SK-N-SH (cell line): ENCODE measurements at regions not wholly inside any gene's neighbourhood (a gene's known extent, or its start where the extent isn't known, plus 50 kb on each side); places are given as distances from the start of the nearest gene placed in this dataset.

Experiments used
- CTCF ChIA-PET: fragments of 300-600, 350-600 bp; formaldehyde crosslinking; extraction: SDS; loops from one replicate; lab custom pipeline; 2021; lab: Yijun Ruan, JAX
- POLR2A ChIA-PET: fragments of 350-600 bp; sonication (Branson Sonifier 250); formaldehyde crosslinking; extraction: SDS; loops from one replicate; lab custom pipeline; 2020; ENCODE audit warnings: antibody characterized with exemption, inconsistent platforms; lab: Yijun Ruan, JAX
- DNase-seq: peaks from one replicate; pipeline ENCODE4 v3.0.0; 2012
- H2AFZ ChIP-seq: fragments of 200-600 bp; sonication (generic); 2 replicates; pipeline ENCODE4 v1.8.1; 2016; ENCODE audit warnings: antibody characterized with exemption, mild to moderate bottlenecking, low read depth
- H3F3A ChIP-seq: fragments of 200-600 bp; sonication (generic); replicated peaks from 2 replicates; pipeline ENCODE3; 2016; ENCODE audit warnings: antibody characterized with exemption, mild to moderate bottlenecking; ENCODE audit not compliant: insufficient read depth
- H3K27ac ChIP-seq, 2 experiments: fragments of 200-500 bp in 1 of 2; fragments of 200-600 bp in 1 of 2; sonication (Bioruptor generic) in 1 of 2; sonication (generic), shearing (Covaris generic) in 1 of 2; 2 replicates each; pipeline versions ENCODE4 v1.5.1 to v1.6.1; 2014 to 2016; ENCODE audit warnings: low read depth in 2 of 2, inconsistent platforms in 1 of 2, low read length in 1 of 2, mild to moderate bottlenecking in 1 of 2, mixed read lengths in 1 of 2
- H3K27me3 ChIP-seq: fragments of 200-600 bp; sonication (generic), shearing (Covaris generic); 2 replicates; pipeline ENCODE4 v1.6.1; 2016; ENCODE audit warnings: mixed run types; ENCODE audit not compliant: insufficient read depth
- H3K36me3 ChIP-seq, 2 experiments: fragments of 200-500 bp in 1 of 2; fragments of 200-600 bp in 1 of 2; sonication (Bioruptor generic) in 1 of 2; sonication (generic) in 1 of 2; replicated peaks in 1 of 2; 2 replicates each; pipeline versions ENCODE3 to v1.5.1; 2014 to 2016; ENCODE audit warnings: low read length in 1 of 2, mild to moderate bottlenecking in 1 of 2; ENCODE audit not compliant: insufficient read depth in 2 of 2, control insufficient read depth in 1 of 2
- H3K4me1 ChIP-seq, 2 experiments: fragments of 200-500 bp in 1 of 2; fragments of 200-600 bp in 1 of 2; sonication (Bioruptor generic) in 1 of 2; sonication (generic), shearing (Covaris generic) in 1 of 2; 2 replicates each; pipeline versions ENCODE4 v1.5.1 to v1.6.1; 2014 to 2016; ENCODE audit warnings: low read depth in 1 of 2, low read length in 1 of 2, mixed run types in 1 of 2; ENCODE audit not compliant: insufficient read depth in 2 of 2, control insufficient read depth in 1 of 2
- H3K4me2 ChIP-seq: fragments of 200-600 bp; sonication (generic), shearing (Covaris generic); 2 replicates; pipeline ENCODE4 v1.6.1; 2017; ENCODE audit warnings: mixed run types
- H3K4me3 ChIP-seq, 2 experiments: fragments of 200-500 bp in 1 of 2; fragments of 200-600 bp in 1 of 2; sonication (Bioruptor generic) in 1 of 2; sonication (generic), shearing (Covaris generic) in 1 of 2; 2 replicates each; pipeline versions ENCODE4 v1.5.1 to v1.8.1; 2014 to 2016; ENCODE audit warnings: low read depth in 2 of 2, inconsistent platforms in 1 of 2, low read length in 1 of 2, mild to moderate bottlenecking in 1 of 2, mixed read lengths in 1 of 2, moderate library complexity in 1 of 2
- H3K79me2 ChIP-seq: fragments of 200-600 bp; sonication (generic); 2 replicates; pipeline ENCODE4 v1.8.1; 2017; ENCODE audit warnings: mild to moderate bottlenecking; ENCODE audit not compliant: insufficient read depth
- H3K9ac ChIP-seq: fragments of 200-600 bp; sonication (generic); 2 replicates; pipeline ENCODE4 v1.6.1; 2017; ENCODE audit warnings: mixed run types
- H3K9me2 ChIP-seq: fragments of 200-600 bp; sonication (generic); 2 replicates; pipeline ENCODE4 v1.6.1; 2017; ENCODE audit warnings: mixed run types
- H3K9me3 ChIP-seq: fragments of 200-600 bp; sonication (generic); 2 replicates; pipeline ENCODE4 v1.6.1; 2017; ENCODE audit warnings: mixed run types, mild to moderate bottlenecking, moderate library complexity
- H4K20me1 ChIP-seq: fragments of 200-600 bp; sonication (generic); 2 replicates; pipeline ENCODE4 v1.6.1; 2017; ENCODE audit warnings: mild to moderate bottlenecking, mixed run types; ENCODE audit not compliant: insufficient read depth
- CTCF ChIP-seq: fragments of 200-600 bp; sonication (generic); IDR thresholded peaks from 2 replicates; pipeline ENCODE4 v1.6.1; 2017; ENCODE audit warnings: antibody characterized with exemption, mild to moderate bottlenecking, moderate library complexity
- GABPA ChIP-seq: IDR thresholded peaks from 2 replicates; pipeline ENCODE4 v1.4.0; 2012; ENCODE audit warnings: low read depth, mild to moderate bottlenecking
- JUND ChIP-seq: IDR thresholded peaks from 2 replicates; pipeline ENCODE4 v1.4.0; 2012
- MXI1 ChIP-seq: IDR thresholded peaks from 2 replicates; pipeline ENCODE4 v1.6.1; 2012; ENCODE audit warnings: mild to moderate bottlenecking, low read depth, low read length, improper control_type of control experiment
- NFIC ChIP-seq: IDR thresholded peaks from 2 replicates; pipeline ENCODE4 v1.4.0; 2012; ENCODE audit warnings: borderline replicate concordance
- NRF1 ChIP-seq: IDR thresholded peaks from 2 replicates; pipeline ENCODE4 v1.6.1; 2012; ENCODE audit warnings: low read depth, mild to moderate bottlenecking, low read length
- RXRA ChIP-seq: IDR thresholded peaks from 2 replicates; pipeline ENCODE4 v1.4.0; 2012; ENCODE audit warnings: low read depth, mild to moderate bottlenecking, borderline replicate concordance
- SIN3A ChIP-seq: IDR thresholded peaks from 2 replicates; pipeline ENCODE4 v1.6.1; 2012; ENCODE audit warnings: low read depth, mild to moderate bottlenecking, low read length, moderate library complexity, borderline replicate concordance
- USF1 ChIP-seq: IDR thresholded peaks from 2 replicates; pipeline ENCODE4 v1.4.0; 2012; ENCODE audit warnings: low read depth, borderline replicate concordance
- YY1 ChIP-seq: IDR thresholded peaks from 2 replicates; pipeline ENCODE4 v1.4.0; 2012; ENCODE audit warnings: low read depth, mild to moderate bottlenecking
- WGBS: methylation state at CpG from one replicate; pipeline ENCODE4 v1.1.6; 2017; ENCODE audit warnings: low lambda C conversion rate; 5-methylcytosine and 5-hydroxymethylcytosine counted together
- TF ChIP-seq, protein P1 (sequence below): IDR thresholded peaks from 2 replicates; pipeline ENCODE4 v1.4.0; 2012; ENCODE audit warnings: low read depth, borderline replicate concordance

DNA sequence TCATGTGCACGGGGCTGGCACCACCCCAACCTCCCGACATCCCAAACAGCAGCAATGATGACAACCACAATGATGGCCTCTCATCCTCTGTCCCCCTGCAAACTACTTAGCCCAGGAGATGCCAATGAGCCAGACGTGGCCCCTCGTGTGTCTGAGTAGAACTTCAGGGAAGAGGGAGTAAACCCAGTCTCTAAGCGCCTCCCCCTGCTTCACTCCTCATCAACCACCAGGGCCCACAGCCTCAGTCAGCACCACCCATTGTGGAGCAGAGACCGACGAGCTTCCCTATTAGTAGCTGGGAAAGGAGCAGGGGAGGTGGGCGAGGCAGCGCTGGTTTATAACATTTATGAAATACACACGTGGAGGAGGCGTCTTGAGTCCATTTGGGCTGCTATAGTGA is 182.7 kb upstream of the SFSWAP start:
- Histone ChIP-seq H3K27ac (no peak overlapping the region), H3F3A (no peaks in the 10 kb centered on the region), H2AFZ (no peak overlapping the region), H3K36me3 (no peaks in the 10 kb centered on the region), H3K4me2 (no peak overlapping the region), H3K4me1 (no peaks in the 10 kb centered on the region; a peak in 1 of 4 replicates), H3K4me3 (no peak overlapping the region), H3K27me3 (no peaks in the 10 kb centered on the region), H3K9me3 (no peaks in the 10 kb centered on the region), H3K9me2 (no peaks in the 10 kb centered on the region), H3K9ac (no peak overlapping the region), H4K20me1 (no peaks in the 10 kb centered on the region), H3K79me2 (no peaks in the 10 kb centered on the region)
- TF ChIP-seq, protein P1, sequence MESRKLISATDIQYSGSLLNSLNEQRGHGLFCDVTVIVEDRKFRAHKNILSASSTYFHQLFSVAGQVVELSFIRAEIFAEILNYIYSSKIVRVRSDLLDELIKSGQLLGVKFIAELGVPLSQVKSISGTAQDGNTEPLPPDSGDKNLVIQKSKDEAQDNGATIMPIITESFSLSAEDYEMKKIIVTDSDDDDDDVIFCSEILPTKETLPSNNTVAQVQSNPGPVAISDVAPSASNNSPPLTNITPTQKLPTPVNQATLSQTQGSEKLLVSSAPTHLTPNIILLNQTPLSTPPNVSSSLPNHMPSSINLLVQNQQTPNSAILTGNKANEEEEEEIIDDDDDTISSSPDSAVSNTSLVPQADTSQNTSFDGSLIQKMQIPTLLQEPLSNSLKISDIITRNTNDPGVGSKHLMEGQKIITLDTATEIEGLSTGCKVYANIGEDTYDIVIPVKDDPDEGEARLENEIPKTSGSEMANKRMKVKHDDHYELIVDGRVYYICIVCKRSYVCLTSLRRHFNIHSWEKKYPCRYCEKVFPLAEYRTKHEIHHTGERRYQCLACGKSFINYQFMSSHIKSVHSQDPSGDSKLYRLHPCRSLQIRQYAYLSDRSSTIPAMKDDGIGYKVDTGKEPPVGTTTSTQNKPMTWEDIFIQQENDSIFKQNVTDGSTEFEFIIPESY: no peak
- TF ChIP-seq USF1 (no peak), MXI1 (no peak), NFIC (no peak), NRF1 (no peak), SIN3A (no peak)
- POLR2A ChIA-PET: no interaction called here
- DNase-seq: no peak
- CTCF ChIA-PET: no interaction called here
- WGBS: 46% methylated on average over 9 of the region's 11 CpGs

- Histone ChIP-seq H3K27me3 (no peaks in the 10 kb centered on the region), H3K4me2 (no peak overlapping the region), H3K4me1 (no peaks in the 10 kb centered on the region; a peak in 1 of 4 replicates), H3K27ac (no peak overlapping the region), H3K4me3 (no peak overlapping the region), H3F3A (no peaks in the 10 kb centered on the region), H3K9me3 (no peaks in the 10 kb centered on the region), H4K20me1 (no peaks in the 10 kb centered on the region), H2AFZ (no peak overlapping the region), H3K9ac (no peak overlapping the region), H3K36me3 (no peaks in the 10 kb centered on the region), H3K79me2 (no peaks in the 10 kb centered on the region), H3K9me2 (no peaks in the 10 kb centered on the region)
- DNase-seq: no peak
- WGBS: 25% methylated on average over 4 of the region's 5 CpGs
- TF ChIP-seq CTCF (no peak), GABPA (no peak), YY1 (no peak), JUND (no peak), NFIC (no peak), RXRA (no peak), USF1 (no peak)
- TF ChIP-seq, protein P1: no peak
- CTCF ChIA-PET: no interaction called here
- POLR2A ChIA-PET: no interaction called here
Observed at GRCh38 chr12:131528667-131529066, 182.2 kb upstream of the SFSWAP start.
